Liver (tissue), 8 donors: ENCODE measurements at regions not wholly inside any gene's neighbourhood (a gene's known extent, or its start where the extent isn't known, plus 50 kb on each side); places are given as distances from the start of the nearest gene placed in this dataset.

Source experiments
- DNase-seq: peaks from one replicate; pipeline ENCODE4 v3.0.0-alpha.2; 2017; ENCODE audit warnings: low spot score
- H3K27ac ChIP-seq, 2 donors: one replicate each; pipeline ENCODE4 v1.7.0; 2013; ENCODE audit warnings: inconsistent platforms in 2 of 2, low read length in 2 of 2, control low read depth in 1 of 2, low read depth in 1 of 2, mild to moderate bottlenecking in 1 of 2
- H3K27me3 ChIP-seq, 4 donors: one replicate each; pipeline versions ENCODE4 v1.6.1 to v1.7.0; 2013; ENCODE audit warnings: low read length in 3 of 4, inconsistent platforms in 1 of 4, mild to moderate bottlenecking in 1 of 4, moderate library complexity in 1 of 4; ENCODE audit not compliant: control insufficient read depth in 4 of 4, insufficient read depth in 4 of 4
- H3K36me3 ChIP-seq, 4 donors: one replicate each; pipeline versions ENCODE4 v1.6.1 to v1.7.0; 2013; ENCODE audit warnings: low read length in 3 of 4, mild to moderate bottlenecking in 3 of 4, low read depth in 1 of 4, moderate library complexity in 1 of 4; ENCODE audit not compliant: control insufficient read depth in 4 of 4, insufficient read depth in 3 of 4
- H3K4me1 ChIP-seq, 4 donors: one replicate each; pipeline versions ENCODE4 v1.6.1 to v1.7.0; 2013; ENCODE audit warnings: low read length in 3 of 4, mild to moderate bottlenecking in 3 of 4, moderate library complexity in 1 of 4; ENCODE audit not compliant: control insufficient read depth in 4 of 4, insufficient read depth in 4 of 4
- H3K4me3 ChIP-seq, 3 donors: one replicate each; pipeline versions ENCODE4 v1.6.1 to v1.7.0; 2013; ENCODE audit warnings: low read length in 3 of 3, control low read depth in 1 of 3, low read depth in 1 of 3, mild to moderate bottlenecking in 1 of 3
- H3K9ac ChIP-seq, 2 donors: one replicate each; pipeline ENCODE4 v1.7.0; 2013; ENCODE audit warnings: low read length in 2 of 2, mild to moderate bottlenecking in 2 of 2, moderate library complexity in 2 of 2, control low read depth in 1 of 2, low read depth in 1 of 2
- H3K9me3 ChIP-seq, 4 donors: one replicate each; pipeline versions ENCODE4 v1.6.1 to v1.7.0; 2013; ENCODE audit warnings: low read length in 3 of 4; ENCODE audit not compliant: control insufficient read depth in 4 of 4
- FOXA1 ChIP-seq: IDR thresholded peaks from 2 replicates; pipeline ENCODE4 v1.6.1; 2016; ENCODE audit warnings: antibody characterized with exemption
- FOXA2 ChIP-seq: IDR thresholded peaks from 2 replicates; pipeline ENCODE4 v1.6.1; 2016; ENCODE audit warnings: antibody characterized with exemption
- GABPA ChIP-seq, 2 donors: IDR thresholded peaks in 1 of 2; conservative IDR thresholded peaks in 1 of 2; 2 replicates each; pipeline ENCODE4 v1.6.1; 2016; ENCODE audit warnings: antibody characterized with exemption in 2 of 2, mild to moderate bottlenecking in 1 of 2, moderate library complexity in 1 of 2
- HNF4A ChIP-seq, 2 donors: conservative IDR thresholded peaks; 2 replicates each; pipeline ENCODE4 v1.6.1; 2016; ENCODE audit warnings: antibody characterized with exemption in 2 of 2, mild to moderate bottlenecking in 2 of 2
- HNF4G ChIP-seq: IDR thresholded peaks from 2 replicates; pipeline ENCODE4 v1.6.1; 2016; ENCODE audit warnings: antibody characterized with exemption
- RAD21 ChIP-seq, 2 donors: IDR thresholded peaks; 2 replicates each; pipeline ENCODE4 v1.6.1; 2016; ENCODE audit warnings: antibody characterized with exemption in 2 of 2, mild to moderate bottlenecking in 2 of 2
- REST ChIP-seq: IDR thresholded peaks from 2 replicates; pipeline ENCODE4 v1.6.1; 2016; ENCODE audit warnings: antibody characterized with exemption, mild to moderate bottlenecking
- SP1 ChIP-seq: IDR thresholded peaks from 2 replicates; pipeline ENCODE4 v1.6.1; 2018; ENCODE audit warnings: antibody characterized with exemption, mild to moderate bottlenecking
- YY1 ChIP-seq: IDR thresholded peaks from 2 replicates; pipeline ENCODE4 v1.6.1; 2016; ENCODE audit warnings: antibody characterized with exemption, mild to moderate bottlenecking
- WGBS: extraction: QIAGEN DNeasy Blood & Tissue Kit; methylation state at CpG from one replicate; pipeline ENCODE4 v1.1.7; 2013; 5-methylcytosine and 5-hydroxymethylcytosine counted together
- TF ChIP-seq, protein P1 (sequence below): fragments of 150-350 bp; IDR thresholded peaks from 2 replicates; pipeline ENCODE4 v1.5.1; 2017; ENCODE audit warnings: improper control_type of control experiment, low read depth, low read length; ENCODE audit not compliant: missing input control
- TF ChIP-seq, protein P2 (sequence below): IDR thresholded peaks from 2 replicates; pipeline ENCODE4 v1.6.1; 2016; ENCODE audit warnings: antibody characterized with exemption
- TF ChIP-seq, protein P3 (sequence below): IDR thresholded peaks from 2 replicates; pipeline ENCODE4 v1.6.1; 2016; ENCODE audit warnings: antibody characterized with exemption
- donor health status: healthy.
- donor health status: healthy.
- donor health status: healthy.
- donor health status: healthy.
- donor health status: healthy.

DNA sequence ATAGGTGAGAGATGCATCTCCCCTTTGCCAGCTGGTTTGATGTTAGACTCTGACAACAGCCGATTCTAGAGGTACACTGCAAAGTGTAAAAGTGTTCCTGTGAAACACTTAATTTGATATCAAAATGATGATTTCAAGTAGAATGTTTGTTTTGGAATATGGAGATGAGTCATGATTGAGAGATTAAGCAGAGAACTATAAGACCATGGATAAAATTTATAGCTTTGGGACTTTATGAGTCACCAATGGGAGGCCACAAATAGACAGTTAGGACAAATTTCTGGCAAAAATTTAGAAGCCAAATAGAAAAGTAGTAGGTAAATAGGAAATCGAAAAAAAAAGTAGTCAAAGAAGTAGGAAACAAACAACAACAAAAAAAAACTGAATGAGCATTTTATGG is 672.5 kb downstream of the NSUN3 start:
- no peaks in the 10 kb centered on the region for H3K9me3 ChIP-seq
- no peak overlapping the region for H3K27ac ChIP-seq
- H3K27me3 ChIP-seq, result no peaks in the 10 kb centered on the region
- H3K36me3 ChIP-seq, result no peaks in the 10 kb centered on the region
- no peak overlapping the region for H3K9ac ChIP-seq
- DNase-seq, result no peak
- H3K4me3 ChIP-seq, result no peak overlapping the region
- WGBS, result 73% methylated on average over 2 of the region's 2 CpGs
- TF ChIP-seq, protein P1, sequence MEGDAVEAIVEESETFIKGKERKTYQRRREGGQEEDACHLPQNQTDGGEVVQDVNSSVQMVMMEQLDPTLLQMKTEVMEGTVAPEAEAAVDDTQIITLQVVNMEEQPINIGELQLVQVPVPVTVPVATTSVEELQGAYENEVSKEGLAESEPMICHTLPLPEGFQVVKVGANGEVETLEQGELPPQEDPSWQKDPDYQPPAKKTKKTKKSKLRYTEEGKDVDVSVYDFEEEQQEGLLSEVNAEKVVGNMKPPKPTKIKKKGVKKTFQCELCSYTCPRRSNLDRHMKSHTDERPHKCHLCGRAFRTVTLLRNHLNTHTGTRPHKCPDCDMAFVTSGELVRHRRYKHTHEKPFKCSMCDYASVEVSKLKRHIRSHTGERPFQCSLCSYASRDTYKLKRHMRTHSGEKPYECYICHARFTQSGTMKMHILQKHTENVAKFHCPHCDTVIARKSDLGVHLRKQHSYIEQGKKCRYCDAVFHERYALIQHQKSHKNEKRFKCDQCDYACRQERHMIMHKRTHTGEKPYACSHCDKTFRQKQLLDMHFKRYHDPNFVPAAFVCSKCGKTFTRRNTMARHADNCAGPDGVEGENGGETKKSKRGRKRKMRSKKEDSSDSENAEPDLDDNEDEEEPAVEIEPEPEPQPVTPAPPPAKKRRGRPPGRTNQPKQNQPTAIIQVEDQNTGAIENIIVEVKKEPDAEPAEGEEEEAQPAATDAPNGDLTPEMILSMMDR, result no peak
- TF ChIP-seq RAD21 (IDR thresholded peaks at IDR 0.05) (no peak), GABPA (IDR thresholded peaks at IDR 0.05 in 1 of 2, conservative IDR thresholded peaks at IDR 0.05 in 1 of 2) (no peak), HNF4G (no peak), FOXA1 (no peak), REST (no peak), HNF4A (conservative IDR thresholded peaks at IDR 0.05) (no peak), SP1 (no peak), YY1 (no peak), FOXA2 (no peak)
- TF ChIP-seq, protein P2, sequence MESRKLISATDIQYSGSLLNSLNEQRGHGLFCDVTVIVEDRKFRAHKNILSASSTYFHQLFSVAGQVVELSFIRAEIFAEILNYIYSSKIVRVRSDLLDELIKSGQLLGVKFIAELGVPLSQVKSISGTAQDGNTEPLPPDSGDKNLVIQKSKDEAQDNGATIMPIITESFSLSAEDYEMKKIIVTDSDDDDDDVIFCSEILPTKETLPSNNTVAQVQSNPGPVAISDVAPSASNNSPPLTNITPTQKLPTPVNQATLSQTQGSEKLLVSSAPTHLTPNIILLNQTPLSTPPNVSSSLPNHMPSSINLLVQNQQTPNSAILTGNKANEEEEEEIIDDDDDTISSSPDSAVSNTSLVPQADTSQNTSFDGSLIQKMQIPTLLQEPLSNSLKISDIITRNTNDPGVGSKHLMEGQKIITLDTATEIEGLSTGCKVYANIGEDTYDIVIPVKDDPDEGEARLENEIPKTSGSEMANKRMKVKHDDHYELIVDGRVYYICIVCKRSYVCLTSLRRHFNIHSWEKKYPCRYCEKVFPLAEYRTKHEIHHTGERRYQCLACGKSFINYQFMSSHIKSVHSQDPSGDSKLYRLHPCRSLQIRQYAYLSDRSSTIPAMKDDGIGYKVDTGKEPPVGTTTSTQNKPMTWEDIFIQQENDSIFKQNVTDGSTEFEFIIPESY, result no peak
- TF ChIP-seq, protein P3, sequence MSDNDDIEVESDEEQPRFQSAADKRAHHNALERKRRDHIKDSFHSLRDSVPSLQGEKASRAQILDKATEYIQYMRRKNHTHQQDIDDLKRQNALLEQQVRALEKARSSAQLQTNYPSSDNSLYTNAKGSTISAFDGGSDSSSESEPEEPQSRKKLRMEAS, result no peak
- H3K4me1 ChIP-seq, result no peaks in the 10 kb centered on the region

DNA sequence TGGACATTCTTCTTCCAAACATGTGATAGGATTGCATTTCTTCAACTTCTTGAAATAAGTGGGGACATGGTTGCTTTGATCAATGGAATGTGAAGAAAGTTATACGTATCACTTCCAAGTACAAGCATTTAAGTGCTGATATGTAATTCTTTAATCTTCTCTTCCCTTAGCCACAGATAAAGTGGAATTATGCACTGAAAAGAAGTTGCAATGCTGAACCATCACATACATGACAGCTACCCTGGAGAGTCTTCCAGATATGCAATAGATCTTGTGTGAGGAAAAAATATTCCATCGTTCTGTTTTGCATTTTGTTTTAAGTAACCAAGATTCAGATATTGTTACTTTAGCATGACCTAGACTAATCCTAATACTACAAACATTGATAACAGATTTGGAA is 674.3 kb downstream of the NSUN3 start:
- DNase-seq, result no peak
- no peak for TF ChIP-seq RAD21 (IDR thresholded peaks at IDR 0.05)
- Histone ChIP-seq H3K4me1 (no peaks in the 10 kb centered on the region), H3K27ac (no peak overlapping the region), H3K9ac (no peak overlapping the region), H3K9me3 (no peaks in the 10 kb centered on the region), H3K27me3 (no peaks in the 10 kb centered on the region), H3K36me3 (no peaks in the 10 kb centered on the region), H3K4me3 (no peak overlapping the region)
- 71% methylated on average over 2 of the region's 2 CpGs for WGBS
